ENCODE measurements at regions not wholly inside any gene's neighbourhood (a gene's known extent, or its start where the extent isn't known, plus 50 kb on each side); places are given as distances from the start of the nearest gene placed in this dataset.
"Not testable (repeated sequence)": the region's sequence is repeated elsewhere in the genome, so short reads cannot be mapped to it uniquely, and the experiment has no call there.

DNA sequence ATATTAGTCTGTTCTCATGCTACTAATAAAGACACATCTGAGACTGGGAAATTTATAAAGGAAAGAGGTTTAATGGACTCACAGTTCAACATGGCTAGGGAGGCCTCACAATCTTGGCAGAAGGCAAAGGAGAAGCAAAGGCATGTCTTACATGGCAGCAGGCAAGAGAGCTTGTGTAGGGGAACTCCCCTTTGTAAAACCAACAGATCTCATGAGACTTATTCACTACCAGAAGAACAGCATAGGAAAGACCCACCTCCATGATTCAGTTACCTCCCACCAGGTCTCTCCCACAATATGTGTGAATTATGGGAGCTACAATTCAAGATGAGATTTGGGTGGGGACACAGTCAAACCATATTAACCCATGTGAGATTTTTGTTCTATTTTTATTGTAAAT, 244.5 kb upstream of the TRIB2 start:
- H3K27me3 Mint-ChIP-seq, H3K27ac Mint-ChIP-seq, H3K9me3 Mint-ChIP-seq: not testable (repeated sequence)

DNA sequence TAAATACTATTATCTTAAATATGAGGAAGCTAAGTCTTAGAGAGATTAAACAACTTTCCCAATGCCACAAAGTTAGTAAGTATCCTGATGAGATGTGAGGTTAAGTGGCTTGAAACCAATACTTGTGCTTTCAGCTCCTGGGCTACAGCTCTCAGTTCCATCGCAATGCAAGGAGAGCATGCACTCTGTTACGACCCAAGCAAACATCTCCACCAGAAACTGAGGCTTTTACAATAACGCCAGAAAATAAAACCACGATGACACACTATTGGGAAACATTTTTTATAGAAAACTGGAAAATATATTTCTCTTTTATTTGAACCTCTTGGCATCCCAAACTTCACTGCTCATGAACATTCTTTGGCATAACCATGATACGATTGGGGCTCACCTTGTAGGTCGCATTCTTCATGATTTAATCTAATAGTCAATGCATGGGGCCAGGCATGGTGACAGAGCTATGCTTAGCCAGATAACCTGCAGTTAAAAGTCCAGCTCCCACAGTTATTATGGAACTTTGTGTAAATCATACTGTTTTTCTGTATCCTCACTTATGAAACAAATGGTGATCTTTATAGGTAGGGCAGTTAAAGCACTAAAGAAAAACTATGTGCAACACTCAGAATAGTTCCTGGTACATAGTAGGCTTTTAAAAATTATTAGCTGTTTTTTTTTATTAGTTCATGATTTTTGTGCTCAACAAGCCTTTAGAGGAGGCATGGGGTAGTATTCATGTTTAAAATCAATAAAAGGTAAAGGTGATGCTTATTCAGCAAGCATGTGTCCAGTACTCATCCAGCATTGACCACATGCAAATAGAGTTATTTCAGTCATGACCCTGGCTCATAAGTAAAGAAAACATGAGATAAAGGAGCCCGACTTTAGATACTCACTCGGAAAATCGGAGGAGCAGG, 238.3 kb upstream of the TRIB2 start:
- DNase-seq (no peak), ATAC-seq (ENCODE audit: low read depth in 2 of 2) (no peak)
- no peak overlapping the region for H3K27ac Mint-ChIP-seq
- Histone ChIP-seq H3K36me3 (ENCODE audit: control insufficient read depth, insufficient read depth, low read length) (no peaks in the 10 kb centered on the region), H3K4me1 (ENCODE audit: control insufficient read depth, insufficient read depth, low read length, poor library complexity, severe bottlenecking) (no peaks in the 10 kb centered on the region), H3K4me3 (ENCODE audit: low read depth, low read length) (no peak overlapping the region), H3K9me3 (ENCODE audit: control insufficient read depth in 2 of 2, low read length in 2 of 2) (no peaks in the 10 kb centered on the region), H3K27ac (ENCODE audit: insufficient read depth, low read length, poor library complexity, severe bottlenecking) (no peak overlapping the region), H3K27me3 (ENCODE audit: control insufficient read depth, insufficient read depth, low read length) (no peaks in the 10 kb centered on the region)
- H3K4me3 Mint-ChIP-seq = no peak overlapping the region
- peaks cover 0 to 1% (median 0%) of the 10 kb centered on the region in 7 donors for H3K9me3 Mint-ChIP-seq
- no peaks in the 10 kb centered on the region for H3K36me3 Mint-ChIP-seq
- H3K27me3 Mint-ChIP-seq = no peaks in the 10 kb centered on the region
- H3K4me1 Mint-ChIP-seq = peaks cover 0 to 8% (median 4%) of the 10 kb centered on the region in 4 donors

More for the DNA sequence above, 244.5 kb upstream of the TRIB2 start:
- not testable (repeated sequence) for DNase-seq; H3K9me3 ChIP-seq (ENCODE audit: control insufficient read depth in 2 of 2, low read length in 2 of 2); H3K4me3 Mint-ChIP-seq; H3K36me3 ChIP-seq (ENCODE audit: control insufficient read depth, insufficient read depth, low read length); H3K4me1 ChIP-seq (ENCODE audit: control insufficient read depth, insufficient read depth, low read length, poor library complexity, severe bottlenecking); H3K27ac ChIP-seq (ENCODE audit: insufficient read depth, low read length, poor library complexity, severe bottlenecking); ATAC-seq (ENCODE audit: low read depth in 2 of 2); H3K27me3 ChIP-seq (ENCODE audit: control insufficient read depth, insufficient read depth, low read length); H3K36me3 Mint-ChIP-seq; H3K4me3 ChIP-seq (ENCODE audit: low read depth, low read length)
- H3K4me1 Mint-ChIP-seq = peaks cover 0 to 13% (median 10%) of the 10 kb centered on the region in 4 donors

DNA sequence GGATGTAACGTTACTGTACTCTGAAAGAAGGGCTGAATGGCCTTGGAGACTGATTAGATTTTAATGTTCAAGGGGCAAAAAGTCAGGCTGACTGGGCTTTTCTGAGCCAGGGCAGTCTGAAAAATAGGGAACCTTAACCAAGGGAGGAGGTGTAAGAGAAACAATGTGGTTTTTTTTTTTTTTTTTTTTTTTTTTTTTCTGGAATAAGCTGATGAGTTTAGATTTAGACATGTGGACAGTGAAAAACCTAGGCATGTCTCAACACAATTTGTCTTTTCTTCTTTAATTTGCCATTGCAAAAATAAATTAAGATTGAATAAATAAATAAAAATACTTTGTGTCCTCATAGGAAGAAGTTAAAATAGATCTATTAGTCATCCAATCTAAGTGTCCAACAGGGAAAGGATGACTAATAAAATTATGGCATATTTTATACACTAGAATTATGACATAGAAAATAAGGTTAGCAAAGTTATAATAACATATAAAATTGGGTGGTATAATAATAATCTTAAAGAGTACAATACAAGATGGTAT, 237.6 kb upstream of the TRIB2 start:
- Histone ChIP-seq H3K27ac (ENCODE audit: insufficient read depth, low read length, poor library complexity, severe bottlenecking) (no peak overlapping the region), H3K36me3 (ENCODE audit: control insufficient read depth, insufficient read depth, low read length) (no peaks in the 10 kb centered on the region)
- H3K36me3 Mint-ChIP-seq = no peaks in the 10 kb centered on the region

DNA sequence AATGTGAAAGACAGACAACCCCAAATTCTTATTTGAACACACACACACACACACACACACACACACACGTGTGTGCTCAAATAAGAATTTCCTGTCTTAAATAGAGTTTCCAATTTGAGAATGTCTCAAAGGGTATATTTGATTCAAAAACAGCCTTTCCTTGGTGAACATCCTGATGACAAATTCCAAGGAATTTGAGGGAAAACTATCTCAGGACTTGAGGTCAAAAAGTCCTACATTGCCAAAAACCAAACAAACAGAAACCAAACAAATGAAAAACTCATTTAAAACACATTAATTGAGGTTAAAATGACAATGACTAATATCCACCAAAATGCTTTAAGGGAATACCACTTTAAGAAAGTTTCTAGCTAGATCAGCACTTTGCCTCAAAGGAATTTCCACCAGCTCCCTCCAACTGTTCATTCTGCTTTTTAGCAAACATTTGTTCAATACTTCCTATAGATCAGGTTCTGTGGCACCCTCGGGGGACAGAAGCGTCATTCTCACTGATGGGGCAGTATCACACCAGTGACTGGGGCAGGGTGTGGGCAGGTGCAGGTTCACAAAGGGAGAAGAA, 232.1 kb upstream of the TRIB2 start:
- ATAC-seq (ENCODE audit: low read depth in 2 of 2) = no peak
- DNase-seq = no peak
- Mint-ChIP-seq H3K4me1 (peaks cover 19 to 64% (median 42%) of the 10 kb centered on the region in 4 donors), H3K9me3 (no peaks in the 10 kb centered on the region), H3K4me3 (peak overlapping the region in 2 of 4 donors; percentile 51 to 59), H3K36me3 (peaks cover 3% of the 10 kb centered on the region), H3K27ac (peak overlapping the region; percentile 39 to 72 (median 45)), H3K27me3 (no peaks in the 10 kb centered on the region)
- Histone ChIP-seq H3K27me3 (ENCODE audit: control insufficient read depth, insufficient read depth, low read length) (no peaks in the 10 kb centered on the region), H3K9me3 (ENCODE audit: control insufficient read depth in 2 of 2, low read length in 2 of 2) (no peaks in the 10 kb centered on the region), H3K4me1 (ENCODE audit: control insufficient read depth, insufficient read depth, low read length, poor library complexity, severe bottlenecking) (peaks cover 34% of the 10 kb centered on the region), H3K4me3 (ENCODE audit: low read depth, low read length) (no peak overlapping the region), H3K27ac (ENCODE audit: insufficient read depth, low read length, poor library complexity, severe bottlenecking) (no peak overlapping the region), H3K36me3 (ENCODE audit: control insufficient read depth, insufficient read depth, low read length) (no peaks in the 10 kb centered on the region)

More for the DNA sequence above, 237.6 kb upstream of the TRIB2 start:
- ATAC-seq (ENCODE audit: low read depth in 2 of 2) (no peak), DNase-seq (no peak)
- Mint-ChIP-seq H3K4me3 (no peak overlapping the region), H3K4me1 (peaks cover 0 to 12% (median 4%) of the 10 kb centered on the region in 4 donors), H3K9me3 (peaks cover 0 to 1% (median 0%) of the 10 kb centered on the region in 7 donors), H3K27ac (no peak overlapping the region), H3K27me3 (no peaks in the 10 kb centered on the region)
- H3K4me1 ChIP-seq (ENCODE audit: control insufficient read depth, insufficient read depth, low read length, poor library complexity, severe bottlenecking) = no peaks in the 10 kb centered on the region
- no peaks in the 10 kb centered on the region for H3K9me3 ChIP-seq (ENCODE audit: control insufficient read depth in 2 of 2, low read length in 2 of 2)
- no peaks in the 10 kb centered on the region for H3K27me3 ChIP-seq (ENCODE audit: control insufficient read depth, insufficient read depth, low read length)
- H3K4me3 ChIP-seq (ENCODE audit: low read depth, low read length) = no peak overlapping the region

DNA sequence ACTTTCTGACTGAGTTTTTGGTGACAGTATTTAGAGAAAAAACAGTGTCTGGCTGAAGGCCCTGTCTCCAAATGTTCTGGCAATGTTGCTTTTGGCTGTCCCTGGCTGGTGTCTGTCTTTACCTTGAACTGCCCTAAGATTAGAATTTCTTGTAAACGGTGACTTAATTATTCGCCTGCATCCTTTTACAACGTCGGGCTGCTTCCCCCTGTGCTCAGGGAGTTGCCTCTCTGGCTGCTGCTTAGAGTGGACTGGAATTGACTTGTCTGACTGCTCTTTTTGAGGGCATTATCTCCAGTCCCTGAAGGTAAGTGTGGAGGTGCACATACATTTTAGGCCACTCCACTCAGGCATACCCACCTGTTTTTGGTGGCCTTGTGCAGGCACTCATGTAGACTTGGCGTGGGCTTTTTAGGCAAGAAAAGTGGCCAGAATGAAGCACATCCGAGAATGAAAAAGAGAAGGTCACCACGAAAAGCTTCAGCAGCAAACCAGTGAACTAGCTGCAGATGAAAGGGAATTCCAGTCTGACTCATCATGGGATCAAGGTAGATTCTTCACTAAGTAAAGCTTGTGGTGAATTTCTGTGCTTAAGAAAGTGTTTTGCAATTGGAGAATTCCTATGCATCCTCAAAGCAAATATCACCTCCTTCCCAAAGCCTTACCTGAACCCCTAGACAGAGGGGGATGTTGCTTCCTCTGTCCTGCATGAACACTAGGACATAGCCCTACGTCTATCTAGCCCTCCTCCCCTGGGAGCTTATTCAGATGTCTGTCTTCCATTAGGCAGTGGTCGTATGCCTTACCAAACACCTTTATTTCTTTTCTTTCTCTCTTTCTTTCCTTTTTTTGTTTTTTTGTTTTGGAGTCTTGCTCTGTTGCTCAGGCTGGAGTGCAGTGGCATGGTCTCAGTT, 230.3 kb upstream of the TRIB2 start:
- peaks cover 29 to 75% (median 51%) of the 10 kb centered on the region in 4 donors for H3K4me1 Mint-ChIP-seq
- ATAC-seq (ENCODE audit: low read depth in 2 of 2) (no peak), DNase-seq (no peak)
- no peaks in the 10 kb centered on the region for H3K36me3 ChIP-seq (ENCODE audit: control insufficient read depth, insufficient read depth, low read length)
- H3K27ac Mint-ChIP-seq = peak overlapping the region in 2 of 3 donors; percentile 95
- no peaks in the 10 kb centered on the region for H3K27me3 ChIP-seq (ENCODE audit: control insufficient read depth, insufficient read depth, low read length)
- peaks cover 37% of the 10 kb centered on the region for H3K4me1 ChIP-seq (ENCODE audit: control insufficient read depth, insufficient read depth, low read length, poor library complexity, severe bottlenecking)
- H3K36me3 Mint-ChIP-seq = peaks cover 7% of the 10 kb centered on the region
- H3K27me3 Mint-ChIP-seq = no peaks in the 10 kb centered on the region
- H3K9me3 ChIP-seq (ENCODE audit: control insufficient read depth in 2 of 2, low read length in 2 of 2) = no peaks in the 10 kb centered on the region
- H3K4me3 Mint-ChIP-seq = peak overlapping the region in 3 of 4 donors; percentile 80 to 87 (median 84)
- no peak overlapping the region for H3K27ac ChIP-seq (ENCODE audit: insufficient read depth, low read length, poor library complexity, severe bottlenecking)
- H3K9me3 Mint-ChIP-seq = peaks cover 0 to 2% (median 0%) of the 10 kb centered on the region in 7 donors
- H3K4me3 ChIP-seq (ENCODE audit: low read depth, low read length) = peak overlapping the region; percentile 28

DNA sequence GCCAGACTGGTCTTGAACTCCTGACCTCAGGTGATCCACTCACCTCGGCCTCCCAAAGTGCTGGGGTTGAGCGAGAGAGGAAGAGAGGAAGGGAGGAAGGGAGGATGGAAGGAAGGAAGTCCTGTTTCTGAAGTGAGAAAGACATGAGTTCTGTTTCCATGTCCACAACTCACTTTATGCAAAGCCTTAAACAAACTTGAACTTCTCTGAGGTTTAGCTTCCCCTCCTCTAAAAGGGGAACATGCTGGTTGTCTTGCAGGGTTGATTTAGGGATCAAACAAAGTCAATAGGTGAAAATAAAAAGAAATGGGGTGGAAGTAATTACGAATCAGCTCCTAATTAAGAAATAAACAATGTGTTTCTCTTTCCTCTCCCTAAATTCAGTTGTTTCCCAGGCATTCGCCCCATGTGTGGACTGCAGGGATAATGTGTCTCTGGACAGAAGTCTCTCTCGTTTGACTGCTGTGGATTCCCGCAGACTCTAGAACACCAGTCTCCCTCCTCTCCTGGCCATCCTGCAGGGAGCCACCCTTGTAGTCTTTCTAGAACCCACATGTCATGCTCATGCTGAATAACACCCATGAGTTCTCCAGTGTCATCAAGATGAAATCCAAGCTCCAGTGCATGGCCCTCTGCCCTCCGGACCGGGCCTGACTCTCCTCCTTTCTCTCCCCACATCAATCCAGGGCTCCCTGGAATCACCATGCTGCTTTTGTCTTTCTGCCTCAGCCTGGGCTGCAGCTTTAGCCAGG, 229.3 kb upstream of the TRIB2 start:
- Histone ChIP-seq H3K9me3 (ENCODE audit: control insufficient read depth in 2 of 2, low read length in 2 of 2) (no peaks in the 10 kb centered on the region), H3K27ac (ENCODE audit: insufficient read depth, low read length, poor library complexity, severe bottlenecking) (peak overlapping the region; percentile 63), H3K4me3 (ENCODE audit: low read depth, low read length) (no peak overlapping the region), H3K36me3 (ENCODE audit: control insufficient read depth, insufficient read depth, low read length) (no peaks in the 10 kb centered on the region), H3K4me1 (ENCODE audit: control insufficient read depth, insufficient read depth, low read length, poor library complexity, severe bottlenecking) (peaks cover 37% of the 10 kb centered on the region), H3K27me3 (ENCODE audit: control insufficient read depth, insufficient read depth, low read length) (no peaks in the 10 kb centered on the region)
- Mint-ChIP-seq H3K27ac (peak overlapping the region; percentile 95 to 98 (median 95)), H3K9me3 (peaks cover 0 to 2% (median 0%) of the 10 kb centered on the region in 7 donors), H3K4me3 (peak overlapping the region; percentile 18 to 87 (median 82)), H3K27me3 (no peaks in the 10 kb centered on the region), H3K4me1 (peaks cover 29 to 75% (median 50%) of the 10 kb centered on the region in 4 donors), H3K36me3 (peaks cover 7% of the 10 kb centered on the region)
- no peak for DNase-seq
- ATAC-seq (ENCODE audit: low read depth in 2 of 2) = no peak

Measured in CD4-positive, CD25-positive, alpha-beta regulatory T cell (primary cell).